Breast epithelium (tissue), 3 donors: ENCODE measurements at regions not wholly inside any gene's neighbourhood (a gene's known extent, or its start where the extent isn't known, plus 50 kb on each side); places are given as distances from the start of the nearest gene placed in this dataset.

Source experiments
- POLR2A ChIP-seq: fragments of 450-650 bp; IDR thresholded peaks from one replicate; pipeline ENCODE4 v1.6.1; 2016; ENCODE audit warnings: antibody characterized with exemption, mild to moderate bottlenecking, moderate library complexity
- POLR2AphosphoS5 ChIP-seq, 3 donors: sonication (generic); formaldehyde crosslinking; IDR thresholded peaks; one replicate each; pipeline ENCODE4 v1.6.1; 2017; ENCODE audit warnings: antibody characterized with exemption in 3 of 3
- TF ChIP-seq, protein P1 (sequence below), 3 donors: fragments of 450-650 bp; IDR thresholded peaks; one replicate each; pipeline ENCODE4 v1.5.1; 2016 to 2017; ENCODE audit warnings: antibody characterized with exemption in 3 of 3, mild to moderate bottlenecking in 3 of 3, moderate library complexity in 3 of 3

- TF ChIP-seq, protein P1, sequence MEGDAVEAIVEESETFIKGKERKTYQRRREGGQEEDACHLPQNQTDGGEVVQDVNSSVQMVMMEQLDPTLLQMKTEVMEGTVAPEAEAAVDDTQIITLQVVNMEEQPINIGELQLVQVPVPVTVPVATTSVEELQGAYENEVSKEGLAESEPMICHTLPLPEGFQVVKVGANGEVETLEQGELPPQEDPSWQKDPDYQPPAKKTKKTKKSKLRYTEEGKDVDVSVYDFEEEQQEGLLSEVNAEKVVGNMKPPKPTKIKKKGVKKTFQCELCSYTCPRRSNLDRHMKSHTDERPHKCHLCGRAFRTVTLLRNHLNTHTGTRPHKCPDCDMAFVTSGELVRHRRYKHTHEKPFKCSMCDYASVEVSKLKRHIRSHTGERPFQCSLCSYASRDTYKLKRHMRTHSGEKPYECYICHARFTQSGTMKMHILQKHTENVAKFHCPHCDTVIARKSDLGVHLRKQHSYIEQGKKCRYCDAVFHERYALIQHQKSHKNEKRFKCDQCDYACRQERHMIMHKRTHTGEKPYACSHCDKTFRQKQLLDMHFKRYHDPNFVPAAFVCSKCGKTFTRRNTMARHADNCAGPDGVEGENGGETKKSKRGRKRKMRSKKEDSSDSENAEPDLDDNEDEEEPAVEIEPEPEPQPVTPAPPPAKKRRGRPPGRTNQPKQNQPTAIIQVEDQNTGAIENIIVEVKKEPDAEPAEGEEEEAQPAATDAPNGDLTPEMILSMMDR (IDR thresholded peaks at IDR 0.05) = no peak
- TF ChIP-seq POLR2AphosphoS5 (IDR thresholded peaks at IDR 0.05) = no peak
- no peak for TF ChIP-seq POLR2A
These were observed 390.1 kb downstream of the PRDM2 start for GRCh38 chr1:14090062-14090461.
